Stomach (tissue), 4 donors: ENCODE measurements at regions not wholly inside any gene's neighbourhood (a gene's known extent, or its start where the extent isn't known, plus 50 kb on each side); places are given as distances from the start of the nearest gene placed in this dataset.

ENCODE experiments used
- CTCF ChIP-seq, 7 experiments: fragments of 450-650 bp in 4 of 7; fragments of 200-600 bp in 3 of 7; sonication (generic) in 3 of 7; IDR thresholded peaks; one replicate each; pipeline ENCODE4 v1.5.1; 2016 to 2019; ENCODE audit warnings: antibody characterized with exemption in 7 of 7, control low read depth in 2 of 7, mild to moderate bottlenecking in 1 of 7
- EP300 ChIP-seq: sonication (generic); formaldehyde crosslinking; IDR thresholded peaks from one replicate; pipeline ENCODE4 v1.6.1; 2017; ENCODE audit warnings: antibody characterized with exemption
- POLR2A ChIP-seq, 4 donors: fragments of 450-650 bp; IDR thresholded peaks; one replicate each; pipeline ENCODE4 v1.6.1; 2016; ENCODE audit warnings: antibody characterized with exemption in 4 of 4, control low read depth in 2 of 4, mild to moderate bottlenecking in 1 of 4, moderate library complexity in 1 of 4
- POLR2AphosphoS5 ChIP-seq, 3 donors: sonication (generic); formaldehyde crosslinking; IDR thresholded peaks; one replicate each; pipeline ENCODE4 v1.6.1; 2016; ENCODE audit warnings: antibody characterized with exemption in 3 of 3

- TF ChIP-seq POLR2A (IDR thresholded peaks at IDR 0.05) (no peak), CTCF (IDR thresholded peaks at IDR 0.05) (no peak), EP300 (no peak), POLR2AphosphoS5 (IDR thresholded peaks at IDR 0.05) (no peak)
Measured at GRCh38 chr4:10875144-10875799, 190.7 kb upstream of the CLNK start.
